ENCODE measurements at regions not wholly inside any gene's neighbourhood (a gene's known extent, or its start where the extent isn't known, plus 50 kb on each side); places are given as distances from the start of the nearest gene placed in this dataset.

- Histone ChIP-seq H3K27me3 (ENCODE audit: control insufficient read depth, insufficient read depth, low read length) (no peaks in the 10 kb centered on the region), H3K27ac (ENCODE audit: insufficient read depth, low read length) (no peak overlapping the region), H3K4me3 (replicated peaks in 1 of 4; ENCODE audit: control extremely low read depth in 1 of 4, insufficient read depth in 1 of 4, low read depth in 3 of 4, low read length in 4 of 4) (no peak overlapping the region), H3K9ac (ENCODE audit: insufficient read depth, low read length) (no peak overlapping the region), H3K9me3 (ENCODE audit: control insufficient read depth, insufficient read depth, low read depth, low read length) (no peaks in the 10 kb centered on the region), H2AFZ (ENCODE audit: low read length) (no peak overlapping the region), H3K36me3 (ENCODE audit: control insufficient read depth, insufficient read depth, low read length) (no peaks in the 10 kb centered on the region), H3K79me2 (ENCODE audit: control insufficient read depth, insufficient read depth, low read length) (no peaks in the 10 kb centered on the region), H3K4me2 (ENCODE audit: extremely low read depth, insufficient read depth, low read length) (no peak overlapping the region), H3K4me1 (ENCODE audit: control insufficient read depth, extremely low read depth, insufficient read depth, low read length) (peaks cover 4% of the 10 kb centered on the region), H4K20me1 (ENCODE audit: control insufficient read depth, extremely low read depth, insufficient read depth, low read length) (no peaks in the 10 kb centered on the region)
- TF ChIP-seq, protein P1, sequence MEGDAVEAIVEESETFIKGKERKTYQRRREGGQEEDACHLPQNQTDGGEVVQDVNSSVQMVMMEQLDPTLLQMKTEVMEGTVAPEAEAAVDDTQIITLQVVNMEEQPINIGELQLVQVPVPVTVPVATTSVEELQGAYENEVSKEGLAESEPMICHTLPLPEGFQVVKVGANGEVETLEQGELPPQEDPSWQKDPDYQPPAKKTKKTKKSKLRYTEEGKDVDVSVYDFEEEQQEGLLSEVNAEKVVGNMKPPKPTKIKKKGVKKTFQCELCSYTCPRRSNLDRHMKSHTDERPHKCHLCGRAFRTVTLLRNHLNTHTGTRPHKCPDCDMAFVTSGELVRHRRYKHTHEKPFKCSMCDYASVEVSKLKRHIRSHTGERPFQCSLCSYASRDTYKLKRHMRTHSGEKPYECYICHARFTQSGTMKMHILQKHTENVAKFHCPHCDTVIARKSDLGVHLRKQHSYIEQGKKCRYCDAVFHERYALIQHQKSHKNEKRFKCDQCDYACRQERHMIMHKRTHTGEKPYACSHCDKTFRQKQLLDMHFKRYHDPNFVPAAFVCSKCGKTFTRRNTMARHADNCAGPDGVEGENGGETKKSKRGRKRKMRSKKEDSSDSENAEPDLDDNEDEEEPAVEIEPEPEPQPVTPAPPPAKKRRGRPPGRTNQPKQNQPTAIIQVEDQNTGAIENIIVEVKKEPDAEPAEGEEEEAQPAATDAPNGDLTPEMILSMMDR (conservative IDR thresholded peaks at IDR 0.05 in 1 of 2, IDR thresholded peaks at IDR 0.05 in 1 of 2; ENCODE audit: low read depth in 1 of 2, low read length in 2 of 2): peak; percentile 88 to 90
- TF ChIP-seq EZH2 (IDR thresholded peaks at IDR 0.05; ENCODE audit: low read length, missing control alignments): no peak
- peak; percentile 67 to 79 for DNase-seq (ENCODE audit: low read depth in 2 of 2)
These were observed 375.3 kb downstream of the C12orf75 start for GRCh38 chr12:105705765-105706164.

GRCh38 chr12:105706321-105706972 lies 376.0 kb downstream of the C12orf75 start:
- no peaks in the 10 kb centered on the region for H3K79me2 ChIP-seq (ENCODE audit: control insufficient read depth, insufficient read depth, low read length)
- no peaks in the 10 kb centered on the region for H3K36me3 ChIP-seq (ENCODE audit: control insufficient read depth, insufficient read depth, low read length)
- H3K9me3 ChIP-seq (ENCODE audit: control insufficient read depth, insufficient read depth, low read depth, low read length): no peaks in the 10 kb centered on the region
- no peak overlapping the region for H3K9ac ChIP-seq (ENCODE audit: insufficient read depth, low read length)
- H4K20me1 ChIP-seq (ENCODE audit: control insufficient read depth, extremely low read depth, insufficient read depth, low read length): no peaks in the 10 kb centered on the region
- H3K27me3 ChIP-seq (ENCODE audit: control insufficient read depth, insufficient read depth, low read length): no peaks in the 10 kb centered on the region
- H3K4me1 ChIP-seq (ENCODE audit: control insufficient read depth, extremely low read depth, insufficient read depth, low read length): peaks cover 4% of the 10 kb centered on the region
- no peak for TF ChIP-seq EZH2 (IDR thresholded peaks at IDR 0.05; ENCODE audit: low read length, missing control alignments)
- TF ChIP-seq, protein P1 (conservative IDR thresholded peaks at IDR 0.05 in 1 of 2, IDR thresholded peaks at IDR 0.05 in 1 of 2; ENCODE audit: low read depth in 1 of 2, low read length in 2 of 2): no peak
- H3K4me2 ChIP-seq (ENCODE audit: extremely low read depth, insufficient read depth, low read length): no peak overlapping the region
- H3K4me3 ChIP-seq (replicated peaks in 1 of 4; ENCODE audit: control extremely low read depth in 1 of 4, insufficient read depth in 1 of 4, low read depth in 3 of 4, low read length in 4 of 4): no peak overlapping the region
- peak; percentile 66 to 86 for DNase-seq (ENCODE audit: low read depth in 2 of 2)
- no peak overlapping the region for H2AFZ ChIP-seq (ENCODE audit: low read length)
- H3K27ac ChIP-seq (ENCODE audit: insufficient read depth, low read length): no peak overlapping the region

- Histone ChIP-seq H3K27ac (ENCODE audit: insufficient read depth, low read length) (no peak overlapping the region), H3K4me1 (ENCODE audit: control insufficient read depth, extremely low read depth, insufficient read depth, low read length) (peaks cover 4% of the 10 kb centered on the region), H3K79me2 (ENCODE audit: control insufficient read depth, insufficient read depth, low read length) (no peaks in the 10 kb centered on the region), H3K4me2 (ENCODE audit: extremely low read depth, insufficient read depth, low read length) (no peak overlapping the region), H3K9ac (ENCODE audit: insufficient read depth, low read length) (no peak overlapping the region), H3K9me3 (ENCODE audit: control insufficient read depth, insufficient read depth, low read depth, low read length) (no peaks in the 10 kb centered on the region), H3K27me3 (ENCODE audit: control insufficient read depth, insufficient read depth, low read length) (no peaks in the 10 kb centered on the region), H4K20me1 (ENCODE audit: control insufficient read depth, extremely low read depth, insufficient read depth, low read length) (no peaks in the 10 kb centered on the region), H3K4me3 (replicated peaks in 1 of 4; ENCODE audit: control extremely low read depth in 1 of 4, insufficient read depth in 1 of 4, low read depth in 3 of 4, low read length in 4 of 4) (no peak overlapping the region), H3K36me3 (ENCODE audit: control insufficient read depth, insufficient read depth, low read length) (no peaks in the 10 kb centered on the region), H2AFZ (ENCODE audit: low read length) (no peak overlapping the region)
- TF ChIP-seq, protein P1 (conservative IDR thresholded peaks at IDR 0.05 in 1 of 2, IDR thresholded peaks at IDR 0.05 in 1 of 2; ENCODE audit: low read depth in 1 of 2, low read length in 2 of 2): no peak
- TF ChIP-seq EZH2 (IDR thresholded peaks at IDR 0.05; ENCODE audit: low read length, missing control alignments): no peak
- no peak for DNase-seq (ENCODE audit: low read depth in 2 of 2)
These were observed 376.5 kb downstream of the C12orf75 start for GRCh38 chr12:105706973-105707334.

All from fibroblast of lung (primary cell).